Endothelial cell of umbilical vein (primary cell): ENCODE measurements at regions not wholly inside any gene's neighbourhood (a gene's known extent, or its start where the extent isn't known, plus 50 kb on each side); places are given as distances from the start of the nearest gene placed in this dataset.

ENCODE experiments used
- BruUV-seq: library from RNA; stranded (reverse); fragments of 400-500 nt; replicated peaks from 2 replicates; lab custom pipeline; 2021; lab: Mats Ljungman, UMichigan
- CTCF ChIA-PET: fragments of 300-600, 350-600 bp; sonication (Branson Sonifier 250); formaldehyde crosslinking; loops from one replicate; lab custom pipeline; 2021; ENCODE audit warnings: antibody characterized with exemption, inconsistent platforms; lab: Charles Lee
- POLR2A ChIA-PET: fragments of 300-600, 350-600 bp; sonication (Branson Sonifier 250); formaldehyde crosslinking; loops from one replicate; lab custom pipeline; 2021; ENCODE audit warnings: antibody characterized with exemption, inconsistent platforms; lab: Charles Lee
- DNase-seq: peaks from one replicate; pipeline ENCODE4 v3.0.0-alpha.2; 2011; ENCODE audit warnings: low read depth, low spot score
- FAIRE-seq: peaks from 2 replicates; lab custom pipeline; 2011; peaks lifted over from hg19 to GRCh38; lab: Jason Lieb, UNC
- H2AFZ ChIP-seq: 2 replicates; pipeline ENCODE4 v1.6.0; 2012; ENCODE audit warnings: low read depth, low read length, control low read depth, inconsistent platforms
- H3K27ac ChIP-seq: 2 replicates; pipeline ENCODE4 v1.5.1; 2011; ENCODE audit warnings: low read depth, mild to moderate bottlenecking, control low read depth, low read length, moderate library complexity; ENCODE audit not compliant: insufficient read depth
- H3K27me3 ChIP-seq, 2 experiments: 2 replicates each; pipeline versions ENCODE4 v1.6.0 to v1.6.1; 2011; ENCODE audit warnings: low read length in 2 of 2, mixed read lengths in 1 of 2; ENCODE audit not compliant: control insufficient read depth in 2 of 2, insufficient read depth in 2 of 2
- H3K36me3 ChIP-seq, 2 experiments: 2 replicates in 1 of 2; 3 replicates in 1 of 2; pipeline ENCODE4 v1.5.1; 2011; ENCODE audit warnings: low read length in 2 of 2, mild to moderate bottlenecking in 1 of 2, moderate library complexity in 1 of 2; ENCODE audit not compliant: control insufficient read depth in 2 of 2, insufficient read depth in 2 of 2; ENCODE audit errors: extremely low read depth in 1 of 2
- H3K4me1 ChIP-seq: 3 replicates; pipeline ENCODE4 v1.5.1; 2011; ENCODE audit warnings: mild to moderate bottlenecking, low read length; ENCODE audit not compliant: control insufficient read depth, insufficient read depth; ENCODE audit errors: extremely low read depth
- H3K4me2 ChIP-seq: 2 replicates; pipeline ENCODE4 v1.6.1; 2011; ENCODE audit warnings: low read length, control low read depth, mixed read lengths; ENCODE audit not compliant: insufficient read depth
- H3K4me3 ChIP-seq, 3 experiments: fragments of 200-600 bp in 1 of 3; sonication (generic), shearing (Covaris generic) in 1 of 3; replicated peaks in 1 of 3; 2 replicates each; pipeline ENCODE4 v1.5.1; 2011 to 2016; ENCODE audit warnings: control low read depth in 3 of 3, low read length in 3 of 3, mild to moderate bottlenecking in 2 of 3, inconsistent platforms in 1 of 3, low read depth in 1 of 3, moderate library complexity in 1 of 3; ENCODE audit not compliant: insufficient read depth in 1 of 3
- H3K79me2 ChIP-seq: 2 replicates; pipeline ENCODE4 v1.6.0; 2012; ENCODE audit warnings: low read length, inconsistent platforms; ENCODE audit not compliant: control insufficient read depth, insufficient read depth
- H3K9ac ChIP-seq: replicated peaks from 2 replicates; pipeline ENCODE3; 2011; ENCODE audit warnings: low read length, control low read depth; ENCODE audit not compliant: insufficient read depth; ENCODE audit errors: extremely low read depth
- H3K9me1 ChIP-seq: replicated peaks from 3 replicates; pipeline ENCODE4 v1.6.0; 2011; ENCODE audit warnings: mild to moderate bottlenecking, low read length; ENCODE audit not compliant: control insufficient read depth, insufficient read depth; ENCODE audit errors: extremely low read depth
- H3K9me3 ChIP-seq: replicated peaks from 2 replicates; pipeline ENCODE4 v1.5.1; 2012; ENCODE audit warnings: low read length, inconsistent platforms; ENCODE audit not compliant: control insufficient read depth, insufficient read depth
- H4K20me1 ChIP-seq: replicated peaks from 2 replicates; pipeline ENCODE3; 2011; ENCODE audit warnings: mild to moderate bottlenecking, low read length; ENCODE audit not compliant: control insufficient read depth, insufficient read depth; ENCODE audit errors: extremely low read depth
- EZH2 ChIP-seq: IDR thresholded peaks from 2 replicates; pipeline ENCODE4 v1.6.1; 2012; ENCODE audit warnings: borderline replicate concordance, low read depth, mild to moderate bottlenecking, moderate library complexity, low read length, inconsistent platforms; ENCODE audit not compliant: severe bottlenecking
- FOS ChIP-seq: IDR thresholded peaks from 2 replicates; pipeline ENCODE4 v1.6.1; 2011; ENCODE audit warnings: mild to moderate bottlenecking, low read length, moderate library complexity, borderline replicate concordance; ENCODE audit not compliant: insufficient read depth
- GATA2 ChIP-seq: IDR thresholded peaks from 2 replicates; pipeline ENCODE4 v1.7.0; 2011; ENCODE audit warnings: low read depth, mild to moderate bottlenecking, moderate library complexity, mixed read lengths, low read length; ENCODE audit not compliant: insufficient read length, insufficient read depth
- JUN ChIP-seq: IDR thresholded peaks from 2 replicates; pipeline ENCODE4 v1.6.1; 2011; ENCODE audit warnings: borderline replicate concordance, low read depth; ENCODE audit not compliant: insufficient read length, insufficient read depth
- MAX ChIP-seq: IDR thresholded peaks from 2 replicates; pipeline ENCODE4 v1.6.1; 2011; ENCODE audit not compliant: insufficient read depth, insufficient read length
- MYC ChIP-seq: IDR thresholded peaks from one replicate; pipeline ENCODE4 v1.6.1; 2011; ENCODE audit warnings: mild to moderate bottlenecking, low read depth, low read length
- POLR2A ChIP-seq: IDR thresholded peaks from 2 replicates; pipeline ENCODE4 v1.6.1; 2012; ENCODE audit warnings: low read depth, mild to moderate bottlenecking, control low read depth, low read length
- POLR2AphosphoS5 ChIP-seq: IDR thresholded peaks from 2 replicates; pipeline ENCODE4 v1.6.1; 2012; ENCODE audit warnings: low read depth, mild to moderate bottlenecking, control low read depth, low read length, moderate library complexity; ENCODE audit not compliant: insufficient read depth
- dilution Hi-C: fragments of 300-500 bp; cut with MboI; formaldehyde crosslinking; loops from one replicate; pipeline ENCODE4 v1.15.0; 2019; ENCODE audit warnings: low sequenced_read_pairs; ENCODE audit not compliant: extremely low pct_ligation_motif_present
- intact Hi-C: fragments of 100-400 bp; cut with micrococcal nuclease; formaldehyde crosslinking; loops from one replicate; pipeline ENCODE4 v1.10.0; 2022
- TF ChIP-seq, protein P1 (sequence below), 2 donors: IDR thresholded peaks; 1 replicate in 1 of 2; 2 replicates in 1 of 2; pipeline ENCODE4 v1.5.1; 2011; ENCODE audit warnings: low read length in 2 of 2, mild to moderate bottlenecking in 2 of 2, moderate library complexity in 2 of 2, control low read depth in 1 of 2, inconsistent platforms in 1 of 2, low read depth in 1 of 2; ENCODE audit not compliant: insufficient read depth in 1 of 2; ENCODE audit errors: extremely low read depth in 1 of 2

- H3K36me3 ChIP-seq: no peaks in the 10 kb centered on the region
- POLR2A ChIA-PET: no interaction called here
Measured at GRCh38 chr2:5983511-5984272, 291.5 kb downstream of the SOX11 start.

More at GRCh38 chr2:5983511-5984272, 291.5 kb downstream of the SOX11 start:
- no peak for FAIRE-seq
- Histone ChIP-seq H3K4me1 (no peaks in the 10 kb centered on the region), H3K27ac (no peak overlapping the region), H3K9me3 (peaks cover 11% of the 10 kb centered on the region), H2AFZ (no peak overlapping the region), H3K4me2 (no peak overlapping the region), H3K4me3 (no peak overlapping the region), H3K27me3 (no peaks in the 10 kb centered on the region), H4K20me1 (no peaks in the 10 kb centered on the region), H3K79me2 (no peaks in the 10 kb centered on the region), H3K9ac (no peak overlapping the region), H3K9me1 (no peaks in the 10 kb centered on the region)
- dilution Hi-C loops: no loop called here
- CTCF ChIA-PET: no interaction called here
- DNase-seq: no peak
- TF ChIP-seq, protein P1, sequence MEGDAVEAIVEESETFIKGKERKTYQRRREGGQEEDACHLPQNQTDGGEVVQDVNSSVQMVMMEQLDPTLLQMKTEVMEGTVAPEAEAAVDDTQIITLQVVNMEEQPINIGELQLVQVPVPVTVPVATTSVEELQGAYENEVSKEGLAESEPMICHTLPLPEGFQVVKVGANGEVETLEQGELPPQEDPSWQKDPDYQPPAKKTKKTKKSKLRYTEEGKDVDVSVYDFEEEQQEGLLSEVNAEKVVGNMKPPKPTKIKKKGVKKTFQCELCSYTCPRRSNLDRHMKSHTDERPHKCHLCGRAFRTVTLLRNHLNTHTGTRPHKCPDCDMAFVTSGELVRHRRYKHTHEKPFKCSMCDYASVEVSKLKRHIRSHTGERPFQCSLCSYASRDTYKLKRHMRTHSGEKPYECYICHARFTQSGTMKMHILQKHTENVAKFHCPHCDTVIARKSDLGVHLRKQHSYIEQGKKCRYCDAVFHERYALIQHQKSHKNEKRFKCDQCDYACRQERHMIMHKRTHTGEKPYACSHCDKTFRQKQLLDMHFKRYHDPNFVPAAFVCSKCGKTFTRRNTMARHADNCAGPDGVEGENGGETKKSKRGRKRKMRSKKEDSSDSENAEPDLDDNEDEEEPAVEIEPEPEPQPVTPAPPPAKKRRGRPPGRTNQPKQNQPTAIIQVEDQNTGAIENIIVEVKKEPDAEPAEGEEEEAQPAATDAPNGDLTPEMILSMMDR (IDR thresholded peaks at IDR 0.05; ENCODE audit: extremely low read depth in 1 of 2, insufficient read depth in 1 of 2, low read depth in 1 of 2, low read length in 2 of 2): no peak
- TF ChIP-seq EZH2 (no peak), MYC (no peak), GATA2 (no peak), JUN (no peak), MAX (no peak), FOS (no peak), POLR2A (no peak), POLR2AphosphoS5 (no peak)
- intact Hi-C loops: no loop called here
- no TSS peak for BruUV-seq
